GM10248 (cell line): ENCODE measurements at regions not wholly inside any gene's neighbourhood (a gene's known extent, or its start where the extent isn't known, plus 50 kb on each side); places are given as distances from the start of the nearest gene placed in this dataset.

Source experiments
- CTCF ChIA-PET: fragments of 300-600 bp; sonication (Branson Sonifier 250); formaldehyde crosslinking; extraction: SDS; loops from one replicate; lab custom pipeline; 2021; ENCODE audit warnings: antibody characterized with exemption; lab: Yijun Ruan, JAX
- POLR2A ChIA-PET: fragments of 350-650 bp; sonication (Branson Sonifier 250); formaldehyde crosslinking; extraction: SDS; loops from one replicate; lab custom pipeline; 2020; ENCODE audit warnings: antibody characterized with exemption; lab: Yijun Ruan, JAX
- DNase-seq: peaks from one replicate; pipeline ENCODE4 v3.0.0; 2012; ENCODE audit errors: extremely low spot score
- TF ChIP-seq, protein P1 (sequence below): IDR thresholded peaks from 2 replicates; pipeline ENCODE4 v1.5.1; 2012; ENCODE audit warnings: mild to moderate bottlenecking, low read depth; ENCODE audit errors: extremely low read depth, missing control alignments, control extremely low read depth

GRCh38 chr18:10065296-10065695, 151.5 kb downstream of the VAPA start:
- CTCF ChIA-PET, result interaction anchor here (1.8 kb wide), 1 partner anchor 13 kb away, joined by 5 read pairs; no protein-coding TSS in a partner anchor
- TF ChIP-seq, protein P1, sequence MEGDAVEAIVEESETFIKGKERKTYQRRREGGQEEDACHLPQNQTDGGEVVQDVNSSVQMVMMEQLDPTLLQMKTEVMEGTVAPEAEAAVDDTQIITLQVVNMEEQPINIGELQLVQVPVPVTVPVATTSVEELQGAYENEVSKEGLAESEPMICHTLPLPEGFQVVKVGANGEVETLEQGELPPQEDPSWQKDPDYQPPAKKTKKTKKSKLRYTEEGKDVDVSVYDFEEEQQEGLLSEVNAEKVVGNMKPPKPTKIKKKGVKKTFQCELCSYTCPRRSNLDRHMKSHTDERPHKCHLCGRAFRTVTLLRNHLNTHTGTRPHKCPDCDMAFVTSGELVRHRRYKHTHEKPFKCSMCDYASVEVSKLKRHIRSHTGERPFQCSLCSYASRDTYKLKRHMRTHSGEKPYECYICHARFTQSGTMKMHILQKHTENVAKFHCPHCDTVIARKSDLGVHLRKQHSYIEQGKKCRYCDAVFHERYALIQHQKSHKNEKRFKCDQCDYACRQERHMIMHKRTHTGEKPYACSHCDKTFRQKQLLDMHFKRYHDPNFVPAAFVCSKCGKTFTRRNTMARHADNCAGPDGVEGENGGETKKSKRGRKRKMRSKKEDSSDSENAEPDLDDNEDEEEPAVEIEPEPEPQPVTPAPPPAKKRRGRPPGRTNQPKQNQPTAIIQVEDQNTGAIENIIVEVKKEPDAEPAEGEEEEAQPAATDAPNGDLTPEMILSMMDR, result no peak

DNA sequence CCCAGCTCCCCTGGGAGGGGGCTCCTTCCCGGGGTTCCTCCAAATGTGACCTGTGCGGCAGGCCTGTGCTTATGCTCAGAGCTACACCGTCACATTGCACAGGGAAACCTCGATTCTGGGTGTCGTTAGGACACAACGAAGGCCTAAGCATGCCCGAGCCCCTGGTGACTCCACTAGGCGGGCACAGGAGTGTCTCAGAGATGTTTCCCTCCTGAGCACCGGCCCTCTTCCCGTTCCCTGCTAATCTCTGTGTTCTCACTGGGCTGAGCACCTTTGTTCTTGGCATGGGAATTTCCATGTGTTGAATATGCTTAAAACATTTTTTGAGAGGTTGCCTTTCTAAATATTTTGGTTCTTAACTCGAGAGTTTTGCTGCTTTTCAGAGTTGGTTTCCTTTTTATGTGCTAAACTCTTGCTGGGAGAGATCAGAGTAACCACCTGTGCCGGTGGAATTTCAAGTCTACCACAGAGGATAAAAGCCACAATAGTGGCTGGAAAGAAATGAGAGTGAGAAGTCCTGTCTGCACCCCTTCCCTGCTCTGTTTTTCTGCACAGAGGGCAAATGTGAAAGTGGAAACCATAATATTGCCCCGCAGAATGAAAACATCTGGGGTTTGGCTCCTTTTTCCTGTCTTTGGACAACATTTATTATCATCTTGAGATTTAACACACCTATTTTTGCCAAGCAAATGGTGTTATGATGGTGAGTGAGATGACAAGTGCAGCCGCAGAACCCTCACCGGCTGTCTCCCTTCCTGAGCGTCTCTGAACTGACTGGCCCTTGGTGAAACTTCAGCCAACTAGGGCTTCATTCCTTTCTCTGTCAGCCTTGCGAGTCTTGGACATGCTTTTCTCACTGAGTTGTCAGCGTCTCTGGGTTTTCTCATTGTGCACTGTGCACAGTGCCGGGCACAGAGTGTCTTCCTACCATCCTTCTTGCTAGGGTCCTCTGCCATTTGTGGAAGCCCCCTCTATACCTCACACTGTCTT, 154.1 kb downstream of the VAPA start:
- TF ChIP-seq, protein P1, result no peak
- POLR2A ChIA-PET, result no interaction called here
- no peak for DNase-seq
- CTCF ChIA-PET, result no interaction called here

More at GRCh38 chr18:10065296-10065695, 151.5 kb downstream of the VAPA start:
- POLR2A ChIA-PET, result no interaction called here
- no peak for DNase-seq

DNA sequence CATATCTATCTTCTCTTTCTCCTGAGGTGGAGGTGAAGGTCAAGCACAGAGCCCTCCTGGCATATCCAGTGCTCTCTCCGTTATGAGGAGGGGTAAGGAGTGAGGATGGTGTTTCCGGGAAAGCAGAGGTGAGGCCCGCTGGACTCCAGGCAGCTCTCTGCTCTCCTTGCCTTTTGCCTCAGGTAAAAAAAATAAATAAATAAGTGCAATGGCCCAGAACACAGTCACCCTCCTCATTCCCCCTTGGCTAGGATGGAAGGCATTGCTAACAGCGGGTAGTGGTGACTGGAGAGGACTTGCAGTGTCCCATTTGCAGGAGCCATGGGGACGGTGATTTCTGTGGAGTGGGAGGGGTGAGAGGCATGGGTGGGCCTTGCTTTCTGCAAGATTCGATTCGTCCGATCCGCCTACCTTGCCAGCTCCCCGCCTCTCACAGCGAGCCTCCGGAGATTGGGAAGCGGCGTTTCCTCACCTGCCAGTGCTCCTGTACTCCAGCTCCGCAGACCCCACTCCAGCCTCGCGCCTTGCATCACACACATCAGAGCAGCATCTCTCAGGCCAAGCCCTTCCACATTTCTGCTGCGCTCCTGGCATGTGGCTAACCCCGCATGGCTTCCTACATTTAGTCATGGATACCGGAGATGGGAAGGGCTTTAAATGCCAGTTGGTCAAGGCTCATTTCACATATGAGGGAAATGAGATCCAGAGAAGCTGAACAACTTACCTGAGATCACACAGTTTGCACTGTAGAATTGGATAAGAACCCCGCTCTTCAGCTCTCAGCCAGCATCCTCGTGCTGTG, 155.2 kb downstream of the VAPA start:
- TF ChIP-seq, protein P1, result no peak
- no peak for DNase-seq
- ChIA-PET POLR2A (no interaction called here), CTCF (interaction anchor here (1.3 kb wide), 1 partner anchor 10 kb away, joined by 3 read pairs; no protein-coding TSS in a partner anchor)

GRCh38 chr18:10070561-10071000, 156.8 kb downstream of the VAPA start:
- POLR2A ChIA-PET, result no interaction called here
- TF ChIP-seq, protein P1, result no peak
- no peak for DNase-seq
- CTCF ChIA-PET, result interaction anchor here (1.1 to 1.5 kb wide), 2 partner anchors 9 to 35 kb away, joined by 3 to 5 read pairs; no protein-coding TSS in a partner anchor

DNA sequence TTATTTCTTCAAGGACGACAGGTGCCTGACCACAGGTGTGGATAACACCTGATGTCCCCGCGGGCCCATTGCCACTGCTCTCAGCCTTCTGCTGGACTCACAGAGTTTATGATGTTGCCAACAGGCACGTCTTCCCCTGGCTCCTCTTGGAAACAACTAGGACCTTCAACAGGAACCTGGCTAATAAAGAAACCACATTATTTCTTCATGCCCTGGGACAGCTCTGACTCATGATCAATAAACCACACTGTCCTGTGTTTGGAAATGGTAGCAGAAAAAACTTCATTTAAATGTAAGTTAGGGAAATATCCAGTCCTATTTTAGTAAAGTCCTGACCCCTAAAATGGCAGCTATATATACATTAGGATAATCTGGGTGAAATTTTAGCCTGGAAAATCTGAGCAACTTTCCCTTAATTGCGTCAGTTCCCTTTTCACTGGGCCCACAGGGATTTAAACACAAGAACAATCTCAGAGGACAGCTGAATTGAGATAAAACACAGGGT, 158.9 kb downstream of the VAPA start:
- DNase-seq, result no peak
- ChIA-PET POLR2A (no interaction called here), CTCF (interaction anchor here (0.8 to 1.8 kb wide), 3 partner anchors 9 to 18 kb away, joined by 3 to 6 read pairs (median 4); no protein-coding TSS in a partner anchor)
- TF ChIP-seq, protein P1, result no peak

- POLR2A ChIA-PET, result no interaction called here
- CTCF ChIA-PET, result interaction anchor here (1.1 kb wide), 1 partner anchor 10 kb away, joined by 3 read pairs; no protein-coding TSS in a partner anchor
- no peak for DNase-seq
- TF ChIP-seq, protein P1, result no peak
These were observed 160.3 kb downstream of the VAPA start for GRCh38 chr18:10074110-10074509.
